Stimulated activated CD8-positive, alpha-beta memory T cell treated with anti-CD3 and anti-CD28 coated beads, Interleukin-12 subunit alpha, Interleukin-12 subunit beta, amount 100 ng/mL, for 4 hours (primary cell): ENCODE measurements at regions not wholly inside any gene's neighbourhood (a gene's known extent, or its start where the extent isn't known, plus 50 kb on each side); places are given as distances from the start of the nearest gene placed in this dataset.
"Not testable (repeated sequence)": the region's sequence is repeated elsewhere in the genome, so short reads cannot be mapped to it uniquely, and the experiment has no call there.

Source experiments
- DNase-seq: peaks from one replicate; pipeline ENCODE4 v3.0.0-alpha.2; 2020; ENCODE audit warnings: low read depth

- DNase-seq: no peak
Measured at GRCh38 chr9:2395814-2396612, 225.6 kb upstream of the VLDLR start.

- DNase-seq: no peak
Measured at GRCh38 chr9:2396622-2397285, 224.8 kb upstream of the VLDLR start.

DNA sequence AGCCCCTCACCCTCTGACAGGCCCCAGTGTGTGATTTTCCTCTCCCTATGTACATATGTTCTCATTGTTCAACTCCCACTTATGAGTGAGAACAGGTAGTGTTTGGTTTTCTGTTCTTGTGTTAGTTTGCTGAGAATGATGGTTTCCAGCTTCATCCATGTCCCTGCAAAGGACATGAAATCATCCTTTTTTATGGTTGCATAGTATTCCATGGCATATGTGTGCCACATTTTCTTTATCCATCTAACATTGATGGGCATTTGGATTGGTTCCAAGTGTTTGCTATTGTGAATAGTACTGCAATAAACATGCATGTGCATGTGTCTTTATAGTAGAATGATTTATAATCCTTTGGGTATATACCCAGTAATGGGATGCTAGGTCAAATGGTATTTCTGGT lies 223.7 kb upstream of the VLDLR start:
- DNase-seq: not testable (repeated sequence)

DNA sequence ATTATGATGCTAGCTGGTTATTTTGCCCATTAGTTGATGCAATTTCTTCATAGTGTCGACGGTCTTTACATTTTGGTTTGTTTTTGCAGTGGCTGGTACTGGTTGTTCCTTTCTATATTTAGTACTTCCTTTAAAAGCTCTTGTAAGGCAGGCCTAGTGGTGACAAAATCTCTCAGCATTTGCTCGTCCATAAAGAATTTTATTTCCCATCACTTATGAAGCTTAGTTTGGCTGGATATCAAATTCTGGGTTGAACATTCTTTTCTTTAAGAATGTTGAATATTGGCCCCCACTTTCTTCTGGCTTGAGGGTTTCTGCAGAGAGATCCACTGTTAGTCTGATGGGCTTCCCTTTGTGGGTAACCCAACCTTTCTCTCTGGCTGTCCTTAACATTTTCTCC lies 219.8 kb upstream of the VLDLR start:
- not testable (repeated sequence) for DNase-seq

- DNase-seq: no peak
Measured at GRCh38 chr9:2403701-2404100, 217.9 kb upstream of the VLDLR start.

GRCh38 chr9:2406252-2406651 lies 215.3 kb upstream of the VLDLR start:
- DNase-seq: no peak

GRCh38 chr9:2407450-2407849 lies 214.1 kb upstream of the VLDLR start:
- DNase-seq: no peak

DNA sequence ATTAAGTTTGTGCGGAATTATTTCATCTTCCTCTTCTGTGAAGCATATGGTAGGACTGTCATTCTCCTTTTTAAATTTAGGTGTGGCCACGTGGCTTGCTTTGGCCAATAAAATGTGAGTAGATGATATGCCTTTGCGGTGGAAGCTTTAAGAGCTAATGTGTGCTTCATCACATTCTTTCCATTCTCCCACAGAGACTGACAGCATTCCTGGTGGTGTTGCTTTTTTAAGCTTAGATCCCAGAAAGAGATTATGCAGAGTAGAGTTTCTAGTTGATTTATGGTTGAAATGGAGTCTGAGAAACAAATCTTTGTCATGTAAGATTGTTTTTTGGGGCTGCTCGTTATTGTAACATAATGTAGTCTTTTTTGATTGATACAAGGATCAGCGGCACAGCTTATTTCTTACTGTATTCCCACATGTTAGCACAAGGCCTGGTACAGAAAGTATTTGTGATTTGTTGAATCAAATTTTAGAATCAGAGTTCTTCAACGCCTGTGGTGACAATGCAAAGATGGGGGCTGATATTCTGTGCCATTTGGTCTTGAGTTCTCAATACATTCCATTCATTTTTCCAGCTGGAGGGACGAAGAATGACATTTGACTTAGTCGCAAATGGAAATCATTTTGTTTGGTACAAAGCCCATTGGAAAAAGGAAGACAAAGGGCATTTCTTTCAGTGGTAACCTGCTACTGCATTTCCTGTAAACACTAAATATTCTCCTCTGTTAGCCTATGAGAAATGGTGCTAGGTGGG lies 209.9 kb upstream of the VLDLR start:
- no peak for DNase-seq

DNA sequence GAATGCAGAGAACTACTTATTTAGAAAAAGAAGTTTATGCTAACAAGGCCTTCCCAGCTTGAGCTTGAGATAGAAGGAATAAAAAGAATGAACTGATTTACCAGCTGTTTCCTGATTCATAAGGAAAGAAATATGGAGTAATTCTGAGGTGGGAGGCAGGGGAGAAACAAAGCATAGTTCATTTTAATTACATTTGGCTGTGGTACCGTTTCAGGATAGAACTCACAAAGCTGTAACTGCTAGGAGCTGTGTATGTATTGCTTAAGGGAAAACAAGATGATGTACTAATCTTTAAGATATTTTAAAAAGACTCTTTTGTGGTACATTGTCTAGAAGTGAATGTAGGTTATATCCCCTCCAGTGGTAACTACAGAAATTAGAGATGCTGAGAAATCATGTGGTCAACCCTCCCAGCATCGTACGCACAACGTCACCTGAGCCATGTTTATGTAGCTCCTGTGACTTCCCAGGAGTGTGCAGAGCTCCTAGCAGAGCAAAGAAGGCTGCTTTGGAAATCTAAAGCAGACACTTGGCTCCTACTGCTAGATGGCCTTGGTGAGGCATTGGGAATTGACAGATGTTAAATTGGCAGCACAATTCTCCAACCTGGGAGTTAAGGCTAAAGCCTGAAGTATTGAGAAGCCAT lies 208.3 kb upstream of the VLDLR start:
- no peak for DNase-seq

DNA sequence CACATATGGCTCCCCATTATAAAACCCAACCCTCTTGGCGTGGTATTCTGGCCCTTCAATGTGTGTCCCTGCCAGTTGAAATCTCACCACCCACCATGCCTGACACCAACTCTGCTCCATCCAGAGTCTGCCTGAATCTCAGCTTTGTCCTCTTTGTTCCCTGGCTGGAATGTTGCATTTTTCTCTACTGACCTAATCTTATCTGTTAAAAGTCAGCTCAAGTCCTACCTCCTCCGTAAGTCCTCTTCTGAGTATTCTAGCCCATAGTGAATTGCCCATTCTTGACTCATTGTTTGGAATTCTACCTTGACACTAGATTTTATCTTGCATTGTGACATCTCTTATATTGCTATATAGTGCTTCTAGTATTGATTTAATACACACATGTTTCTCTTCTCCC lies 207.1 kb upstream of the VLDLR start:
- no peak for DNase-seq

GRCh38 chr9:2415326-2415725 lies 206.3 kb upstream of the VLDLR start:
- DNase-seq: no peak

DNA sequence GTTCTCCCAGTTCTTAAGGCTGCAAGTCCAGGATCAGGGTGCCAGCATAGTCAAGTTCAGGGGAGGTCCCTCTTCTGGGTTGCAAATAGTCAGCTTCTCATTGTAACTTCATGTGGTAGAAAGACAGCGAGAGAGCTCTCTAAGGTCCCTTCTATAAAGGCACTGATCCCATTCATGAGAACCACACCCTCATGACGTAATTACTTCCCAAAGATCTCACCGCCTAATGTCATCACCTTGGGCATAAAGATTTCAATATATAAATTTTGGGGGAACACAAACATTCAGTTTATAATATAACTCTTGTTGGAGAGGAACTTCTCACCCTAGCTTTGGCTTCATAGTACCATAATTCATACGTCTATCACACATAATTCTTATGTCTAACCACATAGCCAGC lies 203.9 kb upstream of the VLDLR start:
- DNase-seq: no peak

DNA sequence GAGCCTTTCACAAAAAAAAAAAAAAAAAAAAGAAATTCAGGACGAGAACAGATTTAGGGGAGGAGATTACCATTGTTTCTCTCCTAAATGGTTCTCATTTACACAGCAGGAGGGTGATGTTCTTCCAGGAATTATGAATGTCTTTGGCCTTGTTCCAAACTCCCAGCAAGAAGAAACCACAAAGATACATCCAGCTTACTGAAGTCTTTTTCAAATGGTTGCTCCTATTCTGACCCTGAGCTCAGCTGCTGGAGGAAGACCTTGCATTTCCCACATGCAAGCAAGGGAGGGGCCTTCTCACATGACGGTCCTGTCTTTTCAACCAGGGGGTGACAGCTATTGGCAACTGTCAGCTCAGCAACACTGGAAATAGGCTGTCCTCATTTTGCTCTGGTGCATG lies 203.0 kb upstream of the VLDLR start:
- DNase-seq: no peak

GRCh38 chr9:2419347-2419746 lies 202.2 kb upstream of the VLDLR start:
- no peak for DNase-seq

DNA sequence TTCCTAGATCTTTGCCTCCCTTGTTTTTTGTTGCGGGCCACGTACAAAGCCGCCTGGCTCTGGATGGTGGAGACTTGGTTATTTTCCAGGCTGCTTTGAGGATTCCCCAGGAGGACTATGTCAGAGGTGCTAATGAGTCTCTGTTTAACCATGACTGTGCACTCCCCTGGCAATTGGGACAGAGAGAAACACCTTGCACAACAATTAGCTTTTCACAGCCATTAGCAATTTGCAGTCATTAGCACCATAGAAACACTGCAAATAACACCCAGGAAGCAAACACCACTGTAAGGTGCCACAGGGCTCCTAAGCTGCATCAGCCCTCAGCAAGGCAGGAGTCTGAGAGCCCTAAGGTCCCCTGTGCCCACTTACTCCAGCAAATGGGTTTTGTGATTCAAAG lies 201.0 kb upstream of the VLDLR start:
- no peak for DNase-seq

DNA sequence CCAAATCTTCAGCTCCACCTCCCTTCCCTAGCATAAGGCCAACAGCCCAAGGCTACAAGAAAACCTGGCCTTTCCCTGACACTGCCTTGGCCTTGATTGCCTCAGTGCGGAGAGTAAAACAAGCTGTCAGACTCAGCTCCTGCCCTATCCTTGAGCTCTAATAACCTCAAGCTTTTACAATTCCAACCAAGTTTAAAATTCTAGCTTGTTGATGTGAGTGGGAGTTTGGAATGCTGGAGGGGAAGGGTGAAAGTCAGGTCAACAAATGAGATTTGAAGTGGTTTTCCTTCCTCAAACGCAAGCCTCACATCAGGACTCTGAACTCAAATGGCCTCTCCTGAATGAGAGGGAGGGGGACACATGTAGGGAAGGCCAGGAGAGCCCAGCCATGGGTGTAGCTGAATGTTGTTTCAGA lies 197.0 kb upstream of the VLDLR start:
- no peak for DNase-seq

DNA sequence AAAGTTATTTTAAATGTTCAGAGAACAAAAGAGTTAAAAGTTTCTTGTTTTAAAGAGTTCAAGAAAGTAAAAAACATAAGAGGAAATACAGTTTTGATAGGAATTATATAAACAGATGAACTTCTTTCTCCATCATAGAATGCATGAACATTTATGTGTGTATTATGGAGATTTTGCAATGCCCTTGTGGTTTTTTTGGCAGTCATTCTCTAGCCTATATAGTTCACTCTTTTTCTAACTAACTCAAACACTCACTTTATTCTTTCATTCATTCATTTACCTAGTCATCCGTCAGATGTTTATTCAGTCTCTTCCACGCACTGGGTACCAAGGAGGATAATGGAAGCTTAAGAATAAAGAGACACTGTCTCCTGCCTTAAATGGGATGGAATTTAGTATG lies 195.9 kb upstream of the VLDLR start:
- no peak for DNase-seq

DNA sequence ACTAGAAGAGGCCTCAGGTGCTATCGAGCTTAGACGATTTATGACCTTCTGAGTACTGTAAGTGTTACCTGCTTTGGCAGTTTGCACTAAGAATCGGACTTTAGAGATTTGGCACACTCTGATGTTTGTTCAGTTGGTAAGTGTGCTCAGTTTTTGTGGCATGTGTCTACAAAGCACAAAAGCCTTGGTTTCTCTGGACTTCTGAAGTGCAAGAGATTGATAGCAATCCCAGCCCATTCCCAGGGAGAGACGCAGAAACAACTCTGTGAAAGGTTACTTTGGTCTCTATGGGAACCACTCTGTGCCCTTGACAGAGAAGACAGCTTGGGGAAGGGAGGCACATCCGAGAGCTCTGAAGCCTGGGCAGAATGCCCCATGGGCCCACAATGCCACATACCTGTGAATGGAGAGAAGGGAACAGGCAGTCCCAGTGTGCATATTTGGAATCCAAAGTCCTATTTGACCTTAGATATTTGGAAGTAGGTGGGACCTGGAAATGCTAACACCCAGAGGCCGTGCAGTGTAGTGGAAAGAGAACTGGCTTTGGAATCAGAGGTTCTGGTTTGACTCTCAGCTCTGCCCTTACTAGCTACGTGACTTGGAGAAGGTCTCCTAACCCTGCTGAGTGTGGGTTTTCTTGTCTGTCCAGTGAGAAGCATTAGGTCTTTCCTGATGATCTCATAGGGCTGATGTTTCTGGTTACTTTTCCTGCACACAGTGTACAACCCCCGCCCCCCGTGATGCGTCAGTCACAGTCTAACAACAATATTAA lies 194.3 kb upstream of the VLDLR start:
- DNase-seq: no peak

GRCh38 chr9:2439957-2440356 lies 181.6 kb upstream of the VLDLR start:
- DNase-seq: no peak

DNA sequence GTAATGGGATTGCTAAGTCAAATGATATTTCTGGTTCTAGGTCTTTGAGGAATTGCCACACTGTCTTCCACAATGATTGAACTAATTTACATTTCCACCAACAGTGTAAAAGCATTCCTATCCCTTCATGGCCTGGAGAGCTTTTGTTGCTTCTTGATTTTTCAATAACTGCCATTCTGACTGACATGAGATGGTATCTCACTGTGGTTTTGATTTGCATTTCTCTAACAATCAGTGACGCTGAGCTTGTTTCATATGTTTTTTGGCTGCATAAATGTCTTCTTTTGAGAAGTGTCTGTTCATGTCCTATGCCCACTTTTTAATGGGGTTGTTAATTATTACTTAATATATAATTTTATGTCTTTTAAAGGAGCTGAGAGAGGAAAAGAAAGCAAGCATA lies 177.7 kb upstream of the VLDLR start:
- not testable (repeated sequence) for DNase-seq

DNA sequence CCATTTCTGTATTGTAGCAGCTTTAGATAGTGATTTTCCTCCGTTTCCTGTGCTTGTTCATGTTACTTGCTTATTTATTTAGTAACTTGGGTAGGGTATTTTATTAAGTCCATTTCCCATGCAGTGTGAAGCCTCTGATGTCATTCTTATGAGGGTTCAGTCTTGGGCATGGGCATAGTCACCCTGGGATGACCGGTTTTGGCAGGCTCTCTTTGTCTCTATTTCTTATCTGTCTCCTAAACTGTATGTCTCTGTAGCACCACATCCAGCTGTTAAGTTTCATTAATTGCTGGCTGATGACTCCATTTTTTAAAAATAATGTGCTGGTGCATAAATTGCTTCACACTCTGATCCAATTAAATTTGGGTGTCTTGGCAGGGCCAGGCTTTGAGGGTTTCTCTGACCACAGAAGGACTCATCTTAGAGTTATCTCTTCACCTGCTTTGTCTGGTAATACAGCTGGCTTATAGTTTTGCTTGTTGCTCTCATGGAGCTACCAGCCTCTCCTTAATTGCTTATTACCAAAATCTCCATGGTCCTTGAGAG lies 173.3 kb upstream of the VLDLR start:
- DNase-seq: no peak
